H9 (cell line): ENCODE measurements at regions not wholly inside any gene's neighbourhood (a gene's known extent, or its start where the extent isn't known, plus 50 kb on each side); places are given as distances from the start of the nearest gene placed in this dataset.

ENCODE experiments used
- DNase-seq: peaks from one replicate; pipeline ENCODE4 v3.0.0-alpha.2; 2017
- H2AFZ ChIP-seq: one replicate; pipeline ENCODE4 v1.6.1; 2013; ENCODE audit warnings: mild to moderate bottlenecking, low read length, control low read depth, moderate library complexity
- H2AK5ac ChIP-seq: 2 replicates; pipeline ENCODE4 v1.6.1; 2013; ENCODE audit warnings: low read length, control low read depth, mixed read lengths; ENCODE audit not compliant: insufficient read length
- H2BK120ac ChIP-seq: one replicate; pipeline ENCODE4 v1.6.1; 2013; ENCODE audit warnings: low read depth, mild to moderate bottlenecking, low read length, control low read depth, inconsistent platforms; ENCODE audit not compliant: poor library complexity, severe bottlenecking
- H2BK12ac ChIP-seq: 2 replicates; pipeline ENCODE4 v1.6.1; 2013; ENCODE audit warnings: low read length, control low read depth, mixed read lengths, low read depth; ENCODE audit not compliant: insufficient read length
- H2BK15ac ChIP-seq: 2 replicates; pipeline ENCODE4 v1.6.1; 2013; ENCODE audit warnings: low read depth, low read length, control low read depth
- H2BK20ac ChIP-seq: one replicate; pipeline ENCODE4 v1.6.1; 2013; ENCODE audit warnings: low read depth, mild to moderate bottlenecking, low read length, control low read depth, inconsistent platforms; ENCODE audit not compliant: poor library complexity, severe bottlenecking
- H2BK5ac ChIP-seq: 2 replicates; pipeline ENCODE4 v1.6.1; 2013; ENCODE audit warnings: low read length, control low read depth, mixed read lengths; ENCODE audit not compliant: insufficient read length
- H3K14ac ChIP-seq: 2 replicates; pipeline ENCODE4 v1.6.1; 2013; ENCODE audit warnings: low read length, control low read depth; ENCODE audit not compliant: insufficient read depth
- H3K18ac ChIP-seq: 2 replicates; pipeline ENCODE4 v1.6.1; 2013; ENCODE audit warnings: low read depth, mild to moderate bottlenecking, mixed read lengths, low read length, control low read depth; ENCODE audit not compliant: insufficient read length
- H3K23ac ChIP-seq: 2 replicates; pipeline ENCODE4 v1.6.1; 2013; ENCODE audit warnings: low read length, control low read depth, mixed read lengths, low read depth; ENCODE audit not compliant: insufficient read length
- H3K23me2 ChIP-seq: 2 replicates; pipeline ENCODE4 v1.6.1; 2013; ENCODE audit warnings: low read depth, mild to moderate bottlenecking, mixed read lengths, low read length, control low read depth; ENCODE audit not compliant: insufficient read length, poor library complexity, severe bottlenecking
- H3K27ac ChIP-seq: 2 replicates; pipeline ENCODE4 v1.5.1; 2013; ENCODE audit warnings: low read length, control low read depth, mixed read lengths, low read depth; ENCODE audit not compliant: insufficient read length
- H3K27me3 ChIP-seq: 2 replicates; pipeline ENCODE4 v1.6.1; 2013; ENCODE audit warnings: low read length, control low read depth, inconsistent platforms; ENCODE audit not compliant: insufficient read depth
- H3K4ac ChIP-seq: 2 replicates; pipeline ENCODE4 v1.6.1; 2013; ENCODE audit warnings: low read depth, mild to moderate bottlenecking, control low read depth, inconsistent platforms, low read length, moderate library complexity
- H3K4me1 ChIP-seq: 2 replicates; pipeline ENCODE4 v1.6.1; 2013; ENCODE audit warnings: low read length, control low read depth, inconsistent platforms; ENCODE audit not compliant: insufficient read depth
- H3K4me2 ChIP-seq: 2 replicates; pipeline ENCODE4 v1.6.1; 2013; ENCODE audit warnings: low read length, control low read depth, mixed read lengths; ENCODE audit not compliant: insufficient read length, insufficient read depth
- H3K56ac ChIP-seq: 2 replicates; pipeline ENCODE4 v1.6.1; 2013; ENCODE audit warnings: low read depth, mild to moderate bottlenecking, mixed read lengths, low read length, control low read depth; ENCODE audit not compliant: insufficient read length
- H3K79me1 ChIP-seq: 2 replicates; pipeline ENCODE4 v1.6.1; 2013; ENCODE audit warnings: low read depth, mild to moderate bottlenecking, moderate library complexity, low read length, control low read depth, inconsistent platforms; ENCODE audit not compliant: insufficient read depth, poor library complexity, severe bottlenecking
- H3K79me2 ChIP-seq: 2 replicates; pipeline ENCODE4 v1.6.1; 2013; ENCODE audit warnings: low read length, control low read depth, inconsistent platforms; ENCODE audit not compliant: insufficient read depth
- H3K9ac ChIP-seq: 2 replicates; pipeline ENCODE4 v1.6.1; 2013; ENCODE audit warnings: low read length, control low read depth, mixed read lengths; ENCODE audit not compliant: insufficient read length; ENCODE audit errors: extremely low read depth
- H3K9me3 ChIP-seq: one replicate; pipeline ENCODE4 v1.6.1; 2013; ENCODE audit warnings: low read depth, low read length, inconsistent platforms; ENCODE audit not compliant: control insufficient read depth
- H3T11ph ChIP-seq: one replicate; pipeline ENCODE4 v1.6.1; 2013; ENCODE audit warnings: mild to moderate bottlenecking, low read length, control low read depth, inconsistent platforms
- H4K20me1 ChIP-seq: one replicate; pipeline ENCODE4 v1.6.1; 2013; ENCODE audit not compliant: control insufficient read depth, insufficient read length, insufficient read depth
- H4K5ac ChIP-seq: 2 replicates; pipeline ENCODE4 v1.6.1; 2013; ENCODE audit warnings: low read depth, mild to moderate bottlenecking, mixed read lengths, low read length, control low read depth; ENCODE audit not compliant: insufficient read length
- H4K8ac ChIP-seq: replicated peaks from 2 replicates; pipeline ENCODE4 v1.6.1; 2013; ENCODE audit warnings: low read length, control low read depth, mixed read lengths, low read depth; ENCODE audit not compliant: insufficient read length
- H4K91ac ChIP-seq: 2 replicates; pipeline ENCODE4 v1.6.1; 2013; ENCODE audit warnings: low read depth, mild to moderate bottlenecking, moderate library complexity, mixed read lengths, low read length, control low read depth; ENCODE audit not compliant: insufficient read length
- H3K27ac Mint-ChIP-seq, 3 experiments: 2 replicates in 2 of 3; 3 replicates in 1 of 3; pipeline ENCODE4 v1.8.0; 2020 to 2021; ENCODE audit warnings: mixed read lengths in 3 of 3, mild to moderate bottlenecking in 1 of 3, moderate library complexity in 1 of 3
- H3K27me3 Mint-ChIP-seq: 2 replicates; pipeline ENCODE4 v1.8.0; 2021; ENCODE audit warnings: low read depth, mild to moderate bottlenecking, moderate library complexity, mixed read lengths
- H3K36me3 Mint-ChIP-seq, 3 experiments: 2 replicates in 2 of 3; 3 replicates in 1 of 3; pipeline ENCODE4 v1.8.0; 2020 to 2021; ENCODE audit warnings: low read depth in 3 of 3, mixed read lengths in 3 of 3; ENCODE audit not compliant: insufficient read depth in 1 of 3
- H3K4me1 Mint-ChIP-seq, 2 experiments: 2 replicates each; pipeline ENCODE4 v1.8.0; 2020; ENCODE audit warnings: mixed read lengths in 2 of 2
- H3K4me3 Mint-ChIP-seq, 2 experiments: 2 replicates in 1 of 2; 3 replicates in 1 of 2; pipeline ENCODE4 v1.8.0; 2020 to 2021; ENCODE audit warnings: mild to moderate bottlenecking in 2 of 2, mixed read lengths in 2 of 2, moderate library complexity in 1 of 2
- H3K9me3 Mint-ChIP-seq, 2 experiments: 2 replicates in 1 of 2; 3 replicates in 1 of 2; pipeline ENCODE4 v1.8.0; 2020; ENCODE audit warnings: mild to moderate bottlenecking in 2 of 2, mixed read lengths in 2 of 2, moderate library complexity in 1 of 2
- CTCF ChIP-seq: fragments of 200-600 bp; sonication (generic); conservative IDR thresholded peaks from 3 replicates; pipeline ENCODE4 v1.8.0; 2021; ENCODE audit warnings: antibody characterized with exemption, mild to moderate bottlenecking
- WGBS: extraction: QIAGEN DNeasy Blood & Tissue Kit; methylation state at CpG from one replicate; pipeline ENCODE4 v1.1.7; 2013; ENCODE audit warnings: missing lambda C conversion rate, low lambda C conversion rate, mixed read lengths; ENCODE audit not compliant: insufficient read length; ENCODE audit errors: extremely low coverage; 5-methylcytosine and 5-hydroxymethylcytosine counted together

- no CpG with 5 or more reads among the region's 4 CpGs for WGBS
- H3K36me3 Mint-ChIP-seq: peaks cover 7 to 25% (median 10%) of the 10 kb centered on the region in 3 experiments; a peak in 6 of 7 replicates
- Histone ChIP-seq H3K79me2 (no peaks in the 10 kb centered on the region), H3K9ac (no peak overlapping the region), H2BK20ac (no peak overlapping the region), H3T11ph (no peak overlapping the region), H3K14ac (no peak overlapping the region), H2AK5ac (no peak overlapping the region), H4K5ac (no peak overlapping the region), H3K56ac (no peak overlapping the region), H2BK15ac (no peak overlapping the region), H3K4me2 (no peak overlapping the region), H3K23ac (no peak overlapping the region), H2BK5ac (no peak overlapping the region), H4K8ac (no peak overlapping the region), H3K18ac (no peak overlapping the region), H3K23me2 (no peaks in the 10 kb centered on the region), H3K79me1 (no peaks in the 10 kb centered on the region), H4K20me1 (no peaks in the 10 kb centered on the region), H2AFZ (no peak overlapping the region), H2BK12ac (no peak overlapping the region), H3K27ac (no peak overlapping the region), H3K4ac (no peak overlapping the region), H4K91ac (no peak overlapping the region), H3K4me1 (no peaks in the 10 kb centered on the region), H2BK120ac (no peak overlapping the region), H3K9me3 (no peaks in the 10 kb centered on the region), H3K27me3 (no peaks in the 10 kb centered on the region)
- H3K9me3 Mint-ChIP-seq: peaks cover 20 to 27% of the 10 kb centered on the region in 2 experiments
- no peak overlapping the region for H3K27ac Mint-ChIP-seq
- H3K4me3 Mint-ChIP-seq: no peak overlapping the region
- H3K4me1 Mint-ChIP-seq: 0 out of 4 replicates have a peak, but pooled peaks cover 0 to 3% of the 10 kb centered on the region in 2 experiments
- TF ChIP-seq CTCF: no peak
- no peak for DNase-seq
- H3K27me3 Mint-ChIP-seq: no peaks in the 10 kb centered on the region
Measured at GRCh38 chr3:118165413-118165812, 869.2 kb downstream of the IGSF11 start.
